ENCODE measurements at regions not wholly inside any gene's neighbourhood (a gene's known extent, or its start where the extent isn't known, plus 50 kb on each side); places are given as distances from the start of the nearest gene placed in this dataset.

DNA sequence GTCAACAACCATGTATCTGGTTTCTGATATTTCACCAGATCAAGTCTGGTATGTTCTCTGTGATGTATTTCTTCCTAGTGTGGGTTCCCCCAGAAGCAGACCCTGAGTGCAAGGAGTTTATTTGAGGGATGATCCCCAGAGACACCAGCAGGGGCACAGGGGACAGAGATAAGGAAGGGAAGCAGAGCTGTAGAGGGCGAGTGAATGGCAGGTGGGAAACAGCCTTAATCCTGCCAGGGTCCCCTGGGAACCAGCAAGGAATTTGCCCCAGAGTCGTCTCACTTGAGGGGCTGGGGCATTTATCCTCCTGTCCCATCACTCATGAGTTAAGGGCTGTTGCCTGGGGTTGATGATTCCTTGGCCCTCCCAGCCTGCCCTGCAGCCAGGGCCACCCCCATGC is 206.4 kb upstream of the BCOR start:
- Histone ChIP-seq H3K4me1 (ENCODE audit: control insufficient read depth in 1 of 2, insufficient read depth in 2 of 2, low read length in 2 of 2) (peaks cover 0 to 6% of the 10 kb centered on the region in 2 donors), H3K36me3 (ENCODE audit: control insufficient read depth in 1 of 2, insufficient read depth in 2 of 2, low read length in 2 of 2) (no peaks in the 10 kb centered on the region), H3K27me3 (ENCODE audit: low read depth, low read length) (no peaks in the 10 kb centered on the region), H3K27ac (ENCODE audit: low read length) (no peak overlapping the region), H3K9me3 (ENCODE audit: control insufficient read depth in 1 of 2, low read length in 2 of 2) (no peaks in the 10 kb centered on the region), H3K4me3 (ENCODE audit: low read depth in 1 of 2, low read length in 2 of 2) (no peak overlapping the region)

DNA sequence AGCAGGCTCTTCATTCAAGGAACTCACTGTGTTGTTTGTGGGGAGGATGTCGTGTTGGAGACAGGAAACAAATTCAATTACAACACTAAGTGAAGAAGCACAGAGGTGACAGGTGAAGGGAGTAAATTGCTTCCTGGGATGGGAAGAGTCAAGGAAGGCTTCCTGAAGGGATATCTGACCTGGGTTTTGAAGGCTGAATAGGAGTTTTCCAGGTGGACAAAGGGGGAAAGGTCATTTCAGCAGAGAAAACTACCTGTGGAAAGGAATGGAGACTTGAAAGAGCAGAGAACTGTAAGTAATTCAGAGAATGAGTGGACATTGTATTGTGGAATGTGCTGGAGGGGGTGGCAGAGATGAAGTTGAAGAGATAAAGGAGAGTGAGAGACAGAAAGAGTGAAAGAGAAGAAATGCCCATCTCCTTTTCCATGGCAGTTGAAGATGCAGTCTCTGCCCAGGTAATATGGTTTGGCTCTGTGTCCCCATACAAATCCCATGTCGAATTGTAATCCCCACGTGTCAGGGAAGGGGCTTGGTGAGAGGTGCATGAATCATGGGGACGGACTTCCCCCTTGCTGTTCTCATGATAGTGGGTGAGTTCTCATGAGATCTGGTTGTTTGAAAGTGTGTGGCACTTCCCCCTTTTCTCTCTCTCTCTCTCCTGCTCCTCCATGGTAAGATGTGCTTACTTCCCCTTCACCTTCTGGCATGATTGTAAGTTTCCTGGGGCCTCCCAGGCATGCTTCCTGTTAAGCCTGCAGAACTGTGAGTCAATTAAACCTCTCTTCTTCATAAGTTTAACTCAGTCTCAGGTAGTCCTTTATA is 205.7 kb upstream of the BCOR start:
- Histone ChIP-seq H3K9me3 (ENCODE audit: control insufficient read depth in 1 of 2, low read length in 2 of 2) (no peaks in the 10 kb centered on the region), H3K4me3 (ENCODE audit: low read depth in 1 of 2, low read length in 2 of 2) (no peak overlapping the region), H3K27ac (ENCODE audit: low read length) (no peak overlapping the region), H3K4me1 (ENCODE audit: control insufficient read depth in 1 of 2, insufficient read depth in 2 of 2, low read length in 2 of 2) (peaks cover 0 to 6% of the 10 kb centered on the region in 2 donors), H3K36me3 (ENCODE audit: control insufficient read depth in 1 of 2, insufficient read depth in 2 of 2, low read length in 2 of 2) (no peaks in the 10 kb centered on the region), H3K27me3 (ENCODE audit: low read depth, low read length) (no peaks in the 10 kb centered on the region)

DNA sequence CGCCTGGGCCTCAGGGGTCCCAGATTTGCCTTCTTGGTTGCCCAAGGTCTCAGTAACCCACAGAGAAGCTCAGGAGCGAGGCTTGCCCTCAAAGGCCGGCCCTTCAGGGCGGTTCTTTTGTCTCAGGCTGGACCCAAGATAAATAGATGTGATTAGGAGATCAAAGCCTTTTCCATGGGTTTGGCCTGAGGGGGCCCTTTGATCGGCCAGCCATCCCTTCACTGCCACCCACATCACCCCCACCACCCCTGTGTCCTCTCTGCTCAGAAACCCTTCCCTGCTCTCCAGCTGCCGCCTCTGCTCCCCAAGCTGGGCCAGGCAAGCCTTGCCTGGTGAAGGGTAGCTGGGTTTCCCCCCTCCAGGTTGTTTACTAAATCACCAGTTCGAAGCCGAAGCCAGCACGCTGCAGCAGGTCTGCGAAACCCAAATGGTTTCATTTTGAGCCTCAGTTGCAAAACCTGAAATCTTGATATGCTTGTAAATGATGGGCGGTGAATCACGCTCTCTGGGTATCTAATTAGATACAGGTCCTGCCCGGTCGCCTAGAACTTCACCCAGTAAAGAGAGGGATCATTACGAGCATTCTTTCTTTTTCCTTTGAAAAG is 202.6 kb upstream of the BCOR start:
- Histone ChIP-seq H3K27ac (ENCODE audit: low read length) (no peak overlapping the region), H3K27me3 (ENCODE audit: low read depth, low read length) (no peaks in the 10 kb centered on the region), H3K9me3 (ENCODE audit: control insufficient read depth in 1 of 2, low read length in 2 of 2) (no peaks in the 10 kb centered on the region), H3K36me3 (ENCODE audit: control insufficient read depth in 1 of 2, insufficient read depth in 2 of 2, low read length in 2 of 2) (no peaks in the 10 kb centered on the region), H3K4me3 (ENCODE audit: low read depth in 1 of 2, low read length in 2 of 2) (no peak overlapping the region), H3K4me1 (ENCODE audit: control insufficient read depth in 1 of 2, insufficient read depth in 2 of 2, low read length in 2 of 2) (peaks cover 0 to 6% of the 10 kb centered on the region in 2 donors)

DNA sequence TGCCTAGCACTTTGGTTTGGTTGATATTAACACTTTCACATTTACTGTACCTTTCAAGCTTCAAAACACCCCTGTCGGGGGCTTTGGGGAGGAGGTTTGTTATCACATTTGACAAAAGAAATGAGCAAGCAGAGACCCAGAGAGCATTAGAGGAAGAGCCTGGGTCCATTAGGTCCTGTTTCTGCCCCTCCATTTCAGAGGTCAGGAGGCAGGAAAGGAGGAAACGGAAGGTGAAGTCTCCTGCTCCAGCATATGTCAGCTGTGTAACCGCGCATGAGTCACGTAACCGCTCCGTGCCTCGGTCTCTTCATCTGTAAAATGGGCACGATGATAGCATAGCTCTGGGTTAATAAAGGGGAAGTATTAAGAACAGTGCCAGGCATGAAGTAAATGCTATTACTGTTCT is 201.9 kb upstream of the BCOR start:
- Histone ChIP-seq H3K27ac (ENCODE audit: low read length) (no peak overlapping the region), H3K27me3 (ENCODE audit: low read depth, low read length) (no peaks in the 10 kb centered on the region), H3K9me3 (ENCODE audit: control insufficient read depth in 1 of 2, low read length in 2 of 2) (no peaks in the 10 kb centered on the region), H3K36me3 (ENCODE audit: control insufficient read depth in 1 of 2, insufficient read depth in 2 of 2, low read length in 2 of 2) (no peaks in the 10 kb centered on the region), H3K4me1 (ENCODE audit: control insufficient read depth in 1 of 2, insufficient read depth in 2 of 2, low read length in 2 of 2) (peaks cover 0 to 6% of the 10 kb centered on the region in 2 donors), H3K4me3 (ENCODE audit: low read depth in 1 of 2, low read length in 2 of 2) (no peak overlapping the region)

DNA sequence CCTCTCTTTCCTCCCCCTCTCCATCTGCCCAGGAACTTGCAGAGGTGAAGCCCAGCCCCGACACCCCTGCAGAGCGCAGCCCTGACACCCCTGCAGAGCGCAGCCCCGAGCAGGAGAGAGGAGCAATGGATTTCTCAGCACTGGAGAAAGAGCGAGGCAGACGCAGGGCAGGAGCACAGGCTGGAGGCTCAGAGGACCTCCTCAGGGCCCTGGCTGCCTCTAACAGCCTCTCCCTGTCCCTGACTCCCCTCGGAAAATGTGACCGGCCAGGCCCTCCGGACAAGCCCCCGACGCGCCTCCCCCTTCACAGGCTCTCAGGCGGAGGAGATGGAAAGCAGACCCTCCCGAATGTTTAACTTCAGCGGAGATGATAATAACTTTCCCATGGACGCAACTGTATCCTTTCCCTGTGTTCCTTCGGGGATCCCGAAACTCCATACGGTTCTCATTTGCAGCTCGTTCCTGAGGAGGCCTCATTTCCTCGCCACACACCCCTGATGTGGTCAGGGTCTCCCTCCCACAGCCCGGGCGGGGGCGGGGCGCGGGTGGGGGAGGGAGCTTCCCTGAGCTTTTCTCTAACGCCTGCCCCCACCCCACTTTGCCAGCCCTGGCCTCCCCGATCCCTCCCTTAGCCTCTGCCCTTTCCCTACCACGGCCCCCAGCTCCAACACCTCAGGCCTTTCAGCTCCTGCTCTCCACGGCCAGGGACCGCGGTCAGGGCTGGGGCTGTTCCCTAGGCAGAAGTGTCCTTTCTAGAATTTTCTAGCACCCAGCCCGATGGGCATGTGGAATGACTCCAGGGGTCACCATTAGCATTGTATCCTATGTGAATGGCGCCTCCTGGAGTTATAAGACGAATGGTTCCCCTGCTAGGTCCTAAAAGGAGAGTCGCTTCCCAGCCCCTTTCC is 201.1 kb upstream of the BCOR start:
- Histone ChIP-seq H3K27ac (ENCODE audit: low read length) (no peak overlapping the region), H3K9me3 (ENCODE audit: control insufficient read depth in 1 of 2, low read length in 2 of 2) (no peaks in the 10 kb centered on the region), H3K36me3 (ENCODE audit: control insufficient read depth in 1 of 2, insufficient read depth in 2 of 2, low read length in 2 of 2) (no peaks in the 10 kb centered on the region), H3K4me3 (ENCODE audit: low read depth in 1 of 2, low read length in 2 of 2) (no peak overlapping the region), H3K27me3 (ENCODE audit: low read depth, low read length) (no peaks in the 10 kb centered on the region), H3K4me1 (ENCODE audit: control insufficient read depth in 1 of 2, insufficient read depth in 2 of 2, low read length in 2 of 2) (peaks cover 0 to 6% of the 10 kb centered on the region in 2 donors)

DNA sequence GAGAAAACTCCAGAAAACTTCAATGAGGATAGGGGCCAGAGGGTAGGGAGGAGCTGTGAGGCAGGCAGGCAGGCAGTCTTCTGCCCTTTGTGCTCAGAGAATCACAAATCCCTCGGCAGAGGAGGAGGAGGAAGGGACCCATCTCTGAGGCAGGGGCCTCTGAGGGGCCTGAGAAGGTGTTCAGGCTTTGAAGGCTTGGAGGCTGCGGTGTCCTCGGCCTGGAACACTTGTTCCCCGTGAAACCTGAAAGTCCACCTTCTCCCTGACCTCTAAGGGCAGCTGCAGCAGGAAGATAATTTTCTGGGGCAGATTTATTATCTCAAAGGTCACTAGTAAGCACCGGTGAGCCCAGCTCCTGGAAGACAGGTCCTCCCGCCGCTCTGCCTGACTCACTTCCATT is 200.3 kb upstream of the BCOR start:
- no peaks in the 10 kb centered on the region for H3K27me3 ChIP-seq (ENCODE audit: low read depth, low read length)
- H3K27ac ChIP-seq (ENCODE audit: low read length), result no peak overlapping the region
- no peaks in the 10 kb centered on the region for H3K36me3 ChIP-seq (ENCODE audit: control insufficient read depth in 1 of 2, insufficient read depth in 2 of 2, low read length in 2 of 2)
- no peak overlapping the region for H3K4me3 ChIP-seq (ENCODE audit: low read depth in 1 of 2, low read length in 2 of 2)
- H3K9me3 ChIP-seq (ENCODE audit: control insufficient read depth in 1 of 2, low read length in 2 of 2), result no peaks in the 10 kb centered on the region
- peaks cover 0 to 6% of the 10 kb centered on the region in 2 donors for H3K4me1 ChIP-seq (ENCODE audit: control insufficient read depth in 1 of 2, insufficient read depth in 2 of 2, low read length in 2 of 2)

DNA sequence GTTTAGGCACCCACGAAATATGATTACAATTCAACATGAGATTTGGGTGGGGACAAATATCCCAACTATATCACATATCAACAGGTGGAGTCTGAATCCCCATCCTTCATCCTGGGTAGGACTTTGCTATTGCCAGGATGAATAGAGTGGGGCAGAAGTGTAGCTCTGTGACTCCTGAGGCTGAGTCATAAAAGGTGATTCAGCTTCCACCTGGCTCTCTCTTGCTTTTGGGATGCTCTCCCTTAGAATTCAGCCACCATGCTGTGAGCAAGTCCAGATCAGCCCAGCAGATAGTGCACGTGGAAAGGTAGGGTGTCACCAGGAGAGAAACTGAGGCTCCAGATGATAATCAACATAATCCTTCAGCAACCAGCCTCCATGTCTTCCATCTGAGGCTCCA is 193.8 kb upstream of the BCOR start:
- H3K36me3 ChIP-seq (ENCODE audit: control insufficient read depth in 1 of 2, insufficient read depth in 2 of 2, low read length in 2 of 2), result no peaks in the 10 kb centered on the region
- no peak overlapping the region for H3K4me3 ChIP-seq (ENCODE audit: low read depth in 1 of 2, low read length in 2 of 2)
- no peaks in the 10 kb centered on the region for H3K27me3 ChIP-seq (ENCODE audit: low read depth, low read length)
- peaks cover 0 to 3% of the 10 kb centered on the region in 2 donors for H3K9me3 ChIP-seq (ENCODE audit: control insufficient read depth in 1 of 2, low read length in 2 of 2)
- H3K27ac ChIP-seq (ENCODE audit: low read length), result no peak overlapping the region
- no peaks in the 10 kb centered on the region for H3K4me1 ChIP-seq (ENCODE audit: control insufficient read depth in 1 of 2, insufficient read depth in 2 of 2, low read length in 2 of 2)

DNA sequence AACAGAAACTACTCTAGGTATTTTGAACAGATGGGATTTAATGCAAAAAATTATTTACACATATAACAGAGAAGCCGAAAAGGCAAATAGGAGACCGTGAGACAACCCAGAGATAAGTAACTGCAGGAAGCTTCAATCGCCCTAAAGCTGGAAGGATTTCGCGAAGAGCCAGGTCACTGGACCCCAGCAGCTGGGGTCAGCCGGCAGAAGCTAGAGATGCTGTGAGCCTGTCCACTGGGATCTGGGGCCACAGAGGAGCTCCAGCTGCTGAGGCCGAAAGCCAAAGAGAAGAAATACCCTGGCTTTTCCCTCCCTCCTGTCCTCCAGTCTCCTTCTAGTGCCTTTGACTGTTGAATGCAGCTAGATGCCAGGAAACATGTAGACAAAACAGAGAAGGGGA is 192.8 kb upstream of the BCOR start:
- Histone ChIP-seq H3K36me3 (ENCODE audit: control insufficient read depth in 1 of 2, insufficient read depth in 2 of 2, low read length in 2 of 2) (no peaks in the 10 kb centered on the region), H3K27me3 (ENCODE audit: low read depth, low read length) (no peaks in the 10 kb centered on the region), H3K4me1 (ENCODE audit: control insufficient read depth in 1 of 2, insufficient read depth in 2 of 2, low read length in 2 of 2) (no peaks in the 10 kb centered on the region), H3K27ac (ENCODE audit: low read length) (no peak overlapping the region), H3K9me3 (ENCODE audit: control insufficient read depth in 1 of 2, low read length in 2 of 2) (peaks cover 0 to 3% of the 10 kb centered on the region in 2 donors), H3K4me3 (ENCODE audit: low read depth in 1 of 2, low read length in 2 of 2) (no peak overlapping the region)

DNA sequence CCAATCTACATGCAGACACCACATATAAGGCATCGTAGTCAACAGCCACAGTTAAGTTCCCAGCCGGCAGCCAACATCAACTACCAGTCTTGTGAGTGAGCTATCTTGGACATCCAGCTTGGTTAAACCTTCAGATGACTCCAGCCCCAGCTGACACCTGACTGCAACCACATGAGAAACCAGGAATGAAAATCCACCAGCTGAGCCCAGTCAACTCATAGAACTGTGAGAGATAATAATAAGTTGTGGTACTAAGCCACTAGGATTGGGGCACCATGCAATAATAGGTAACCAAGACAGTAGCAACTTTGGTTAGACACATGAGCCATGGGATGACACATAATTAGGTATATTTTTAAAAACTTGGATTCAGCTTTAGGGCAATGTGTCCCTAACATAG is 188.1 kb upstream of the BCOR start:
- peaks cover 0 to 3% of the 10 kb centered on the region in 2 donors for H3K9me3 ChIP-seq (ENCODE audit: control insufficient read depth in 1 of 2, low read length in 2 of 2)
- no peaks in the 10 kb centered on the region for H3K27me3 ChIP-seq (ENCODE audit: low read depth, low read length)
- no peak overlapping the region for H3K27ac ChIP-seq (ENCODE audit: low read length)
- H3K4me1 ChIP-seq (ENCODE audit: control insufficient read depth in 1 of 2, insufficient read depth in 2 of 2, low read length in 2 of 2), result peaks cover 0 to 17% of the 10 kb centered on the region in 2 donors
- no peak overlapping the region for H3K4me3 ChIP-seq (ENCODE audit: low read depth in 1 of 2, low read length in 2 of 2)
- no peaks in the 10 kb centered on the region for H3K36me3 ChIP-seq (ENCODE audit: control insufficient read depth in 1 of 2, insufficient read depth in 2 of 2, low read length in 2 of 2)

DNA sequence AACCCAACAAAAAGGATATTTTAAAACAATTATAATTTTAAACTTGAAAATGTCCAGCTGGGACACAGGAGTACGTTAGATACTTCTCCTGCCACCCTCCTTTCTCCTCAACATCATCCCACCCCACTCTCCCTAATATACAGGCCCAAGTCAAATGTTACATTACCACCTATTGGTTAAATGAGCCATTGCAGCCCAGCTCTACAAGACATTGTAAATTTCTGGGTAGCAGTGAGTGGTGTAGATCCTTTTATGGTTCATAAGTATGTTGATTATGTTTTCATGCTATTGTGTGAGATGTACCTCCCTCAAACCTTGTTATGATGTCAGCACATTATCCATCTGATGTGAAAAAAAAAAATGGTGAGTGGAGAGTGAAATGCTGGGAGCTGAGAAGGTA is 187.1 kb upstream of the BCOR start:
- Histone ChIP-seq H3K27me3 (ENCODE audit: low read depth, low read length) (no peaks in the 10 kb centered on the region), H3K4me3 (ENCODE audit: low read depth in 1 of 2, low read length in 2 of 2) (no peak overlapping the region), H3K27ac (ENCODE audit: low read length) (no peak overlapping the region), H3K36me3 (ENCODE audit: control insufficient read depth in 1 of 2, insufficient read depth in 2 of 2, low read length in 2 of 2) (no peaks in the 10 kb centered on the region), H3K4me1 (ENCODE audit: control insufficient read depth in 1 of 2, insufficient read depth in 2 of 2, low read length in 2 of 2) (peaks cover 0 to 17% of the 10 kb centered on the region in 2 donors), H3K9me3 (ENCODE audit: control insufficient read depth in 1 of 2, low read length in 2 of 2) (peaks cover 0 to 1% of the 10 kb centered on the region in 2 donors)

DNA sequence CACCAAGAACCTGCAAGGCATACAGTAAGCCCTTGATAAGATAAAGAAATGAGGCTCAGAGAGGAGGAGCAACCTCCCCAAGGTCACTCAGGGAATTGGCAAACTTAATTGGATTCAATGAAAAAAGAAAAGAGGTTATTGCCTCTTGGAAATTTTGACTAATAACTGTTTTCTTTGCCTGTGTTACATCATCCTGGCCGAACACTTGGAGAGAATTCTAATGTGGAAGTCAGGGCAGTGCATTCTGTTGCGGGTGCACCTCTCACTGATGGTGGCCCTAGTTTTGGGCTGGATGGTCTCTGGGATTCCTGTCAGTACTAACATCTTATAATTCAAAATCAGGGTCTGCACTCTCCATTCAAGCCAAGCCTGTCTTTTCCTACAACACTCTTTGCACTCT is 186.2 kb upstream of the BCOR start:
- Histone ChIP-seq H3K9me3 (ENCODE audit: control insufficient read depth in 1 of 2, low read length in 2 of 2) (no peaks in the 10 kb centered on the region), H3K27me3 (ENCODE audit: low read depth, low read length) (no peaks in the 10 kb centered on the region), H3K36me3 (ENCODE audit: control insufficient read depth in 1 of 2, insufficient read depth in 2 of 2, low read length in 2 of 2) (no peaks in the 10 kb centered on the region), H3K27ac (ENCODE audit: low read length) (no peak overlapping the region), H3K4me1 (ENCODE audit: control insufficient read depth in 1 of 2, insufficient read depth in 2 of 2, low read length in 2 of 2) (peaks cover 0 to 17% of the 10 kb centered on the region in 2 donors), H3K4me3 (ENCODE audit: low read depth in 1 of 2, low read length in 2 of 2) (no peak overlapping the region)

Data from muscle layer of duodenum (tissue), 2 donors.